ENCODE measurements at regions not wholly inside any gene's neighbourhood (a gene's known extent, or its start where the extent isn't known, plus 50 kb on each side); places are given as distances from the start of the nearest gene placed in this dataset.

- DNase-seq (no peak), ATAC-seq (no peak)
- Mint-ChIP-seq H3K27me3 (peaks cover 4% of the 10 kb centered on the region), H3K4me3 (no peak overlapping the region), H3K36me3 (ENCODE audit: low read depth) (no peaks in the 10 kb centered on the region), H3K27ac (no peak overlapping the region), H3K9me3 (peaks cover 2% of the 10 kb centered on the region), H3K4me1 (ENCODE audit: low read depth) (no peaks in the 10 kb centered on the region)
- POLR2A ChIA-PET, result no interaction called here
- CTCF ChIA-PET, result no interaction called here
- no peak for TF ChIP-seq CTCF (IDR thresholded peaks at IDR 0.05)
- intact Hi-C loops (cut with micrococcal nuclease), result no loop called here
Measured at GRCh38 chr20:39342463-39342862, 380.3 kb downstream of the DHX35 start.

- ATAC-seq (no peak), DNase-seq (no peak)
- intact Hi-C loops (cut with micrococcal nuclease), result no loop called here
- no peaks in the 10 kb centered on the region for H3K4me1 Mint-ChIP-seq (ENCODE audit: low read depth)
- no peak overlapping the region for H3K4me3 Mint-ChIP-seq
- no peak overlapping the region for H3K27ac Mint-ChIP-seq
- no peak for TF ChIP-seq CTCF (IDR thresholded peaks at IDR 0.05)
- ChIA-PET POLR2A (no interaction called here), CTCF (no interaction called here)
- H3K27me3 Mint-ChIP-seq, result peaks cover 6% of the 10 kb centered on the region
- no peaks in the 10 kb centered on the region for H3K9me3 Mint-ChIP-seq
- H3K36me3 Mint-ChIP-seq (ENCODE audit: low read depth), result no peaks in the 10 kb centered on the region
Measured at GRCh38 chr20:39338469-39339376, 376.6 kb downstream of the DHX35 start.

GRCh38 chr20:39333211-39333610, 371.1 kb downstream of the DHX35 start:
- no peak overlapping the region for H3K27ac Mint-ChIP-seq
- H3K4me3 Mint-ChIP-seq, result no peak overlapping the region
- POLR2A ChIA-PET, result no interaction called here

GRCh38 chr20:39328347-39328746, 366.2 kb downstream of the DHX35 start:
- ChIA-PET POLR2A (no interaction called here), CTCF (no interaction called here)
- Mint-ChIP-seq H3K4me1 (ENCODE audit: low read depth) (no peaks in the 10 kb centered on the region), H3K27me3 (peaks cover 1% of the 10 kb centered on the region), H3K27ac (no peak overlapping the region), H3K4me3 (no peak overlapping the region), H3K9me3 (no peaks in the 10 kb centered on the region), H3K36me3 (ENCODE audit: low read depth) (no peaks in the 10 kb centered on the region)
- ATAC-seq, result no peak
- DNase-seq, result no peak
- intact Hi-C loops (cut with micrococcal nuclease), result no loop called here
- TF ChIP-seq CTCF (IDR thresholded peaks at IDR 0.05), result no peak

More at GRCh38 chr20:39333211-39333610, 371.1 kb downstream of the DHX35 start:
- CTCF ChIA-PET, result no interaction called here
- Mint-ChIP-seq H3K4me1 (ENCODE audit: low read depth) (no peaks in the 10 kb centered on the region), H3K27me3 (peaks cover 3% of the 10 kb centered on the region), H3K36me3 (ENCODE audit: low read depth) (no peaks in the 10 kb centered on the region), H3K9me3 (no peaks in the 10 kb centered on the region)
- intact Hi-C loops (cut with micrococcal nuclease), result no loop called here
- no peak for DNase-seq
- ATAC-seq, result no peak
- no peak for TF ChIP-seq CTCF (IDR thresholded peaks at IDR 0.05)

GRCh38 chr20:39326050-39326449, 363.9 kb downstream of the DHX35 start:
- Mint-ChIP-seq H3K4me3 (no peak overlapping the region), H3K36me3 (ENCODE audit: low read depth) (no peaks in the 10 kb centered on the region), H3K27me3 (peaks cover 3% of the 10 kb centered on the region), H3K27ac (no peak overlapping the region), H3K4me1 (ENCODE audit: low read depth) (no peaks in the 10 kb centered on the region), H3K9me3 (no peaks in the 10 kb centered on the region)
- no peak for TF ChIP-seq CTCF (IDR thresholded peaks at IDR 0.05)
- intact Hi-C loops (cut with micrococcal nuclease), result no loop called here
- DNase-seq (no peak), ATAC-seq (no peak)
- ChIA-PET POLR2A (no interaction called here), CTCF (no interaction called here)

All from activated CD8-positive, alpha-beta T cell treated with anti-CD3 and anti-CD28 coated beads for 36 hours (primary cell).